ENCODE measurements at regions not wholly inside any gene's neighbourhood (a gene's known extent, or its start where the extent isn't known, plus 50 kb on each side); places are given as distances from the start of the nearest gene placed in this dataset.

GRCh38 chr4:100108869-100109268, 81.4 kb downstream of the DDIT4L start:
- TF ChIP-seq CTCF (IDR thresholded peaks at IDR 0.05; ENCODE audit: insufficient read depth, low read depth, low read length) (no peak), EZH2 (IDR thresholded peaks at IDR 0.05; ENCODE audit: insufficient read depth, low read length) (no peak)

All from astrocyte (in vitro differentiated cells and primary cell).